GM13977 (cell line): ENCODE measurements at regions not wholly inside any gene's neighbourhood (a gene's known extent, or its start where the extent isn't known, plus 50 kb on each side); places are given as distances from the start of the nearest gene placed in this dataset.

ENCODE experiments used
- DNase-seq: peaks from one replicate; pipeline ENCODE4 v3.0.0; 2012; ENCODE audit warnings: low spot score
- in situ Hi-C: fragments of 300-500 bp; cut with MboI; formaldehyde crosslinking; loops from one replicate; pipeline ENCODE4 v1.12.0; 2022; ENCODE audit warnings: low sequenced_read_pairs, low pct_unique_long_range_greater_than_20kb, mixed read lengths, inconsistent platforms; ENCODE audit not compliant: unreplicated experiment
- TF ChIP-seq, protein P1 (sequence below): IDR thresholded peaks from 2 replicates; pipeline ENCODE4 v1.5.1; 2012; ENCODE audit warnings: mild to moderate bottlenecking, control low read depth; ENCODE audit not compliant: insufficient read depth; ENCODE audit errors: extremely low read depth, missing control alignments

DNA sequence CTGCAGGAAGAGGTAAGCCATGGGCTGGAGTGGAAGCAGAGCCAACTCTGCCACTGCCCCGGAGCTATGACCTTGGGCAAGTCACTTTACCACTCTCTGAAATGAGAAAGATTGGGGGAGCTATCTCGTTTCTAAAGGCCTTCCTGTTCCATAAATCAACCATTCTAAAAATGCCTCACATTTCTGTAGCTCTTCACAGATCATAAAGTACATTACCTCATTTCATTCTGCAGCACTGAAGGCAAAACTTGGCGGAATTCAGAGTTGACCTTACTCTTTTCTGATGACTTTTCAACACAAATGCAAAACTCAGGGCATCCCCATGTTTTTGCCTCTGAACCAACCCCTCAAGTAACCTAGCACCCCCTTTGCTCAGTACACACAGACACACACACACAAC is 404.0 kb upstream of the NFIA start:
- in situ Hi-C loops = no loop called here
- TF ChIP-seq, protein P1, sequence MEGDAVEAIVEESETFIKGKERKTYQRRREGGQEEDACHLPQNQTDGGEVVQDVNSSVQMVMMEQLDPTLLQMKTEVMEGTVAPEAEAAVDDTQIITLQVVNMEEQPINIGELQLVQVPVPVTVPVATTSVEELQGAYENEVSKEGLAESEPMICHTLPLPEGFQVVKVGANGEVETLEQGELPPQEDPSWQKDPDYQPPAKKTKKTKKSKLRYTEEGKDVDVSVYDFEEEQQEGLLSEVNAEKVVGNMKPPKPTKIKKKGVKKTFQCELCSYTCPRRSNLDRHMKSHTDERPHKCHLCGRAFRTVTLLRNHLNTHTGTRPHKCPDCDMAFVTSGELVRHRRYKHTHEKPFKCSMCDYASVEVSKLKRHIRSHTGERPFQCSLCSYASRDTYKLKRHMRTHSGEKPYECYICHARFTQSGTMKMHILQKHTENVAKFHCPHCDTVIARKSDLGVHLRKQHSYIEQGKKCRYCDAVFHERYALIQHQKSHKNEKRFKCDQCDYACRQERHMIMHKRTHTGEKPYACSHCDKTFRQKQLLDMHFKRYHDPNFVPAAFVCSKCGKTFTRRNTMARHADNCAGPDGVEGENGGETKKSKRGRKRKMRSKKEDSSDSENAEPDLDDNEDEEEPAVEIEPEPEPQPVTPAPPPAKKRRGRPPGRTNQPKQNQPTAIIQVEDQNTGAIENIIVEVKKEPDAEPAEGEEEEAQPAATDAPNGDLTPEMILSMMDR = no peak
- no peak for DNase-seq

DNA sequence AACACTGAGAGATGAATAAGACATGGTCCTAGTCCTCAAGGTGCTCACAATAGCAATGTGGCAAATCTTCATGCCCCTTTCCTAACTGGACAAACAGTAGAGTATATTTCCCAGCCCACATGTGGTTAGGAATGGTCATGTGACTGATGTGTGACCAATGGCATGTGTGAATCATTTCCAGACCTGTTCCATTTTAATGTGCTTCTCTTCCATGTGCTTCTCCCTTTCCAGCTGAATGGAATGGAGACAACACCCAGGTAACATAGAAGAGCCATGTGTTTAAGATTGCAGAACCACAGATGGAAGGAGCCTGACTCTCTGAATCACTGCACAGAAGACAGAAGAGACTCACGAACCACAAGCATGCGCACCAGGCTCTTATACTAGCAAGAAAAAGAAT is 409.9 kb upstream of the NFIA start:
- in situ Hi-C loops = no loop called here

DNA sequence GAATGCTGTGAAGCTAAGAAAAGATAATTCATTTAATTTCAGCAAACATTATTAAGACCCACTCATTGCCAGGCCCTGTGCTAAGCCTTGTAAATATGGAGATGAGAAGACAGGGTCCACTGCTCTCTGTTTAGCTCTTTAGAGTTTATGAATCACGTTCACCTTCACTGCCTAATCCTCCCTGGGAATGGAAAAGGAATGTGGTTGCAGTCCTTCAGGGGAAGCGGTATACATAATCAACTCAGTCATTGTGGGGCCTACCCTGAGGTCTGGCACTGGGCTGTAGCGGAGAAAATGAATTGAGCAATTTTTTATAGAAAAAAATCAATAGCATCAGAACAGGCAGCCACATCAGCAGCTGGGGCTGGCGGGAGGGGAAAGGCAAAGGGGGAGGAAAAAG is 412.1 kb upstream of the NFIA start:
- no peak for DNase-seq
- TF ChIP-seq, protein P1 = no peak
- in situ Hi-C loops = no loop called here

More for the DNA sequence above, 409.9 kb upstream of the NFIA start:
- TF ChIP-seq, protein P1 = no peak
- no peak for DNase-seq

DNA sequence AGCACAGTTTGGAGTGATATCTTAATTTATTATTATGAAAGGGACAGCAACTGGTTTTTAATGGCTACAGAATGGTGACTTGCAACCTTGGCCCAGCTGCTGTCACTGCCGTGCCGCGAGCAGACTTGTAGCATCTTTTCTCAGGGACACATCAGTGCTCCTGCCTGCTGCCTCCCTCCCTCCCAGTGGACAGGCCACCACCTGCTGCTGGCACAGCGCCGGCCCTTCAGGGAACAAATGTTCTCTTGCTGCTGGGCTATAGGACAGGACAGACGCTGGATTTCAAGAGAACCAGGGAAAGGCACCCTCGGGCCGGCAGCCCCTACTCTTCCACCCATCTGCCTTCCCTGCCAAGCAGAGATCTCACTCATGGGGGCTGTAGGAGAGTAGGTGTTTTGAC is 413.8 kb upstream of the NFIA start:
- in situ Hi-C loops = no loop called here
- DNase-seq = no peak
- TF ChIP-seq, protein P1 = no peak

DNA sequence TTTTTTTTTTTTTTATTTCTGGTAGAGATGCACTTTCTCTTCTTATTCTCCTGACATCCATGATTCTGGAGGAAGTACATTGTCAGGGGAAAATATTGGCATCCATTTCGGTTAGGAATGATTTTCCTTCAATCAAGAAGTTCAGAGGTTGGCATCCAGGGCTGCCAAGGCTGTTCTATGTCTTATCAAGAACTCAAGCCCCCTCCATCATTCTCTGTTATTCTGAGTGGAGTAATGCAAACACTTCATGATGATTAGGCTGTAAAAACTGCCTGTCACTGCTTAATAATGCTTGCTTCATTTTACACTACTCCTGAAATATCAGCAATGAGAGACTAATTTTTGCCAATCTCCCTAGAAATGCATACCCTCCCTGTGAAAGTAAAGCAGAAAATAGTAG is 417.1 kb upstream of the NFIA start:
- TF ChIP-seq, protein P1 = no peak
- no peak for DNase-seq
- in situ Hi-C loops = no loop called here

DNA sequence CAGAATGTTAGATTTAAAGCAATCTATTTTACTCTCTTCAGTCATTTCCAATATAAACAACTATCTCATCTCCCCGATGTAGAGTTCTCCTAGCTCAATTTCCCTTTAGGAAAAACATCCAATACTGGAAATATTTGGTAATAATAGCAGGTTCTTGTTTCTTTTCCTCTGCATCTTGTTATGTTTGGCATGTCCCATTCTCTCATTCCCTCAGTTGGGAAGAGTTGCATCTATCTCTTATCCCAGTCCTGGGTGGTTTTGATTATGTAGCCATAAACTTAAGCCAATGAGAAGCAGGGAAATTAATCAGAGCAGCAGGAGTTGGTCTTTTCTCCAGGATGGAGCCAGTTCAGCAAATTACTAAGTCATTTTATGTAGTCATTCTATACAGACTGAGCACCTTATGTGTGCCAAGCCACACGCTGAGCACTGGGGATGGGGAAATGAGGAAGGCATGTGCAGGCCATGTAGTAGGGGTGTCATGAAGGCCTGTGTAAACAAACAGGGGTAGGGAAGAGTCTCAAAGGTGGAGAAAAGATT is 418.2 kb upstream of the NFIA start:
- TF ChIP-seq, protein P1 = no peak
- in situ Hi-C loops = no loop called here
- no peak for DNase-seq

DNA sequence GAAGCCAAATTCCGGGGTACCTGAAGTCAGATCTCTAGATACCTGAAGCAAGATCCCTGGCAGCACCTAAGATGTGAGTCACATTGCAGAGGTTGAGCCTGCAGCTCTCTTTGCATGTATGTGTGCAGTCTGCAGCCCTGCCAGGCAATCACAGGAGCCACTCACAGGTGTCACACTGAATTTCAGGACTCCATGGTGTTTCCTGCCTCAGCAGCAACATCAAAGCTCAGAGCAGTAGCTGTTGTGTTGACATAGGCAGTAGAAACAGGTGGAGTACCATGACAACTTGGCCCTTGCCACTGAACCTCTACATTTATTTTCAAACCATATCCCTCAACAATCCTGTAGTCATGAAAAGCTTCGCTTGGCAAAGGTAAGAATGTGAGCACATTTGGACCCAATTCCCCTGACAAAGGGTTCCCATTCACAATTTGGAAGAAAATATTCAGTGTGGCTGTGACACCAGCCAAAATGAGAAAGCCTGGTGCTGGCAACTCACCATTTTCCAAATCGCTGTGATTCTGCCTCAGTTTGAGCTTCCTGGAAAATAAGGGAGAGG is 419.8 kb upstream of the NFIA start:
- in situ Hi-C loops = no loop called here
- TF ChIP-seq, protein P1 = no peak
- no peak for DNase-seq
